CD1c-positive myeloid dendritic cell (primary cell): ENCODE measurements at regions not wholly inside any gene's neighbourhood (a gene's known extent, or its start where the extent isn't known, plus 50 kb on each side); places are given as distances from the start of the nearest gene placed in this dataset.
A peak's percentile ranks its signal among the peaks of the same experiment; 100 is the strongest.

Source experiments
- DNase-seq: peaks from one replicate; pipeline ENCODE4 v3.0.0-alpha.2; 2016; ENCODE audit errors: extremely low spot score

DNA sequence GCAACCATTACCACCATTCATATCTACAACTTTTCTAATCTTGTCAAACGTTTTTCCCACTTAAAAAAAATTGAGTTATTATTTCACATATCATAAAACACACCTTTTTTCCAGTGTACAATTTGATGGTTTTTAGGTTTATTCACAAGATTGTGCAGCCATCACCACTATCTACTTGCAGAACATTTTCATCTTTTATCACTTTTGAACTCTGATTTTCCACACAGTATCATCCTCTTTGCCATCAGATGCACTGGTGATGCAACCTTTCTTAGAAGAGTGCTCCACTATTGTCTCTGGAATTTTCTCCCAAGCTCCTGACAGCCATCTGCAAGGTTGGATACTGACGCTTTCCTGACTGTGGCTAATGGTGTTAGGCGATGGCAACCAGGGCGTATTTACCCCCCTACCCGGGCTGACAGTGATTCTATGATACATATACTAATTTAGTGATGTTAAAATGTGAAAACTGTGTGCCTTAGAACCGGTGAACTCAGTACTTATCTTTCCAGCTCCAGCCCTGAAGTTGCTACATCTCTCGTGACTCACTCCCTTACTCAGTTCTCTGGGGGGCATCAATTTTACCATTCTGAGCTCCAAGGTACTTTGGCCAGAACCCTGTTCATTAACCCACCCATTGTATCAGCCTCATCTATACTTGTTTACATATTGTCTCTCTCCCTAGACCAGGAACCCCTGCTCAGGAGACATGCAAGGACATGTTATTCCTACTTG lies 105.4 kb upstream of the SPRED2 start:
- no peak for DNase-seq

DNA sequence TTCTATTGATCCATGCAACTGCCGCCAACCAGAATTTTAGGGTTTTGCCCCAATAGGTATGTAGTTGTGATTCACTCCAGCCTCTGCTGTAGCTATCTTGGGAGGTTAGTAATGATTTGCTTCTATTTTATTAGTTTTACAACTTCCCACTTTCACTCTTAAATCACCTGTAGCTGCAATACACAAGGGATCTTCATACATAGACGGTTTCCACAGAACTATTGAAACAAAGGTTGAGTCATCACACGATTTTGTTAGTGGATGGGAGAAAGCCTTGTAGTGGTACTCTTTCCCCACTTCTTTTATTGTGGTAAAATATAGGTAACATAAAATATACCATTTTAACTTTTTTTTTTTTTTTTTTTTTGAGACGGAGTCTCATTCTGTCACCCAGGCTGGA lies 104.2 kb upstream of the SPRED2 start:
- no peak for DNase-seq

GRCh38 chr2:65532937-65533336 lies 100.5 kb upstream of the SPRED2 start:
- DNase-seq: no peak

DNA sequence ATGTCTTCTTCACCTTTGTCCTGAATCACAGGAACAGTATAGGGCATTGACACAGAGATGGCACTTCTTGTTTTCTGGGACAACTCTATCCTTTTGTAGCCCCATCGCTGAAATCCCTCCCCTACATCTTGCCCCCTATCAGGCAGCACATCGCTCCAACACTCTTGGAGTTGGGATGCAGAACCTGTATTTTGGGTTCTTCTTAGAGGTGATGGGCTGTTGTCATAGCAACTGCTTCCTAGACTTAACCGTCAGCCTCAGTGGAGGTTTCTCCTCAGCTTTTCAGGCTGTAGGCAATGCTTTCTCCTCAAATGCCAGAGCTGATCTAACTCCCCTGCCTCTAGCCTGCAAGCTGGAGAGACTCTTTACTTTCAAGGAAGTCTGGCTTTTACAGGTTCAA lies 99.9 kb upstream of the SPRED2 start:
- no peak for DNase-seq

- DNase-seq: no peak
These were observed 98.3 kb upstream of the SPRED2 start for GRCh38 chr2:65530547-65531320.

DNA sequence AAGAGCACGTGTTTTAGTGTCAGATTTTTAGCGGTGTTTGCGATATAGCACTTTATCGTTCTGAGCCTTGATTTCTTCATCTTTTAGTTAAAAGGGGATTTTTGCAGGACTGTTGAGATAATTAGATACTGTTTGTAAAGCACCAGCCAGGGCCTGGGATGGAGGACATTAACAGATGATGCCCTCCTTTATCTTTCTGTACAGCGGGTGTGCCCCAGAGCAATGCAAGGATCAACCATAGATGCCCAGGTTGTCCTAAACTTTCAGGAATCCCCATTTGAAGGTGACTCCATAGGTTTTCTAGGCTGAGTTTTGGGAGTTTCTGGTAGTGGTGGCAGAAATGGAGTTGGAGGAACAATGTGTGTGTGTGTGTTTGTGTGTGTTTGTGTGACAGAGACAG lies 97.0 kb upstream of the SPRED2 start:
- no peak for DNase-seq

DNA sequence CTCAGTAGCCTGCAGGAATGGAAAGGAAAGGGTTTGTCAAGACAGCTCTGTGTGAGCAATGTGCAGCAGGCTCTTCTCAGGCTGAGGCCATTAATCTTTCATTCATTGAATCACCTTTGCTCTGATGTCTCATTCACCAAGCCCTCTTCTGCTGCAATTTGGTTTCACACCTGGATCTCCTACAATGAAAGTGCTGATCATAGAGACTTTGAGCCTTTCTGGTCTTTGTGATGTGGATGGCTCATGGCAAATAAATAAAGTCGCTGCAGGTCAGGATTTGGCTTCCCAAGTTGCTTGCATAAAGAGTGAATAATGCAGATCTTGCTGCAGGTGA lies 95.8 kb upstream of the SPRED2 start:
- DNase-seq: no peak

DNA sequence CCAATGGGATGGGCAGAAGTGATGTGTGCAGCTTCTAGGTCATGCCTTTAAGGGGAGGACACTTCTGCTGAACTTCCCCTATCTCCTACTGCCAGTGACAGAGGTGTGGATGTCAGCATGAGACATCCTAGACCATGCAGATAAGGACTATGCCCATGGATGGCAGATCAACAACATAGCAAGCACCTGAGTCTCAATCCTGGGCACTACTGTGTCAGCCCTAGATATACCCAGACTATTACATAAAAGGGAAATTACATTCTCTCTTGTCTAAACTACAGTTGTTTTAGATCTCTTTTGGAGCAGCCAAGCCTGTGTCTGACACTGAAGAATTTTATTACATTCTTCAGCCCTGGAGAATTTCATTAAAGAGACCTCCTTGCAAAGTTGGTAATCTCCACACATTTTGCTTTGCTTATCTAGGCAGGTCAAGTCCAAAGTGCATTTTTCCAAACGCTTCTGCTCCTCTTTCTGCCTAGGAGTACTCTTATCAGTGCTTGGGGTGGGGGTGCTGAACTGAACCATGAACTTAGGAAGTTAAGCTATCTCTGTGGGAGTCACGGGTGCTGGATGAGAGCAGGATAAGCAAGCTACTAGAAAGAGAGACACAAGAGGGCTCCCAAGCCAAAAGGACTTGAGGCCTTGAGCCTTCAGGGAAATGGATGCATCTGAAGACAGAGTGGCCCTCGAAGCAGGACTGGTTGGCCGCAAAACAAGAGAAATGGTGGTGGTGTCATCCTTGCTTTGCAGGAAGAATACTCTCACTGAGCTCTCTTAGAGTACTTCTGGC lies 95.2 kb upstream of the SPRED2 start:
- no peak for DNase-seq

GRCh38 chr2:65525616-65526231 lies 93.3 kb upstream of the SPRED2 start:
- DNase-seq: no peak

- DNase-seq: no peak
These were observed 90.5 kb upstream of the SPRED2 start for GRCh38 chr2:65522922-65523321.

DNA sequence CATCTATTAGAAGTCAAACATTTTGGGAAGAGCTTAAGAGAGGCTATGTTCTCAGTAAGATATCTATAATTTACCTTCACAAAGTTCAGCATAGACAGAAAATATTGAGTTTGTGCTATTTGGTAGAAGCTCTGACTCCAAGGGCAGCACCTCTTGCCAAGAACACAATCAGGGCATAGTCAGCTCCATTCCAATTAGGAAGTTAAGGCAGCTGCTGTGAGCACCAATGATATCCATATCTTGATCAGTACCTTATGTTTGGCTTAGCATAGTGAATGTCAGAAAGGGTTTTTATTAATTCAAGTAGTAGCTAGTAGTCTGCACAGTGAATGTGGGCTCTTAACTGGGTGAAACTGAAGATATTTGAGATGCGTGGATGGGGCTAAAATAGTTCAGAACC lies 86.4 kb upstream of the SPRED2 start:
- no peak for DNase-seq

DNA sequence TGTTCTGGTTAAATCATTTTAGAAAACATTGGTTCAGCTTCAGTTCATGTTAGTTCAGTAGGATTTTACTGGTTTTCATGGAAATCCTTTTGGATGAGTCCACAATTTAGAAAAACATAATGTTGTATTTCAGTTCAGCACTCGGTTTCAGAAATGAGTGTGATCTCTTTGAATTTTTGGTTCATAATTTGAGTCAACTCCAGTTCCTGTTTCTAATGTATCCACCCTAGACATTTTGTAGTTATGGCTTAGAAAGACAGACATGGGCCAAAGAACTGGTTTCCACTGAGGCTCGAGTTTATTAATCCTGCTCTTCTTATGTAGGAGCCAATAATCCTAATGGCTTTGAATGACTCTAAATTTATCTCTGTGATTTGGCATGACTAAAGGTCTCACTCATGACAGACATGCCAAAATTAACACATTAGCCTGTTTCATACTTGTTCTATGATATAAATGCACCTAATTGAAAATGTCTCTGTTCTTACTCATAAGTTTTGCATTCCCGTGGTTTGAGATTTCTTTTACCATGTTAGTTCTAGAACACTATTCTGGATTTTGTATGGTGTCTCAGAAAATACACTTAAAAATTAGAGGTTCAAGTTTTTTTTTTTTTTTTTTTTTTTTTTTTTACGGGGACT lies 82.3 kb upstream of the SPRED2 start:
- DNase-seq: peak; percentile 12

GRCh38 chr2:65512783-65513182 lies 80.4 kb upstream of the SPRED2 start:
- DNase-seq: no peak

DNA sequence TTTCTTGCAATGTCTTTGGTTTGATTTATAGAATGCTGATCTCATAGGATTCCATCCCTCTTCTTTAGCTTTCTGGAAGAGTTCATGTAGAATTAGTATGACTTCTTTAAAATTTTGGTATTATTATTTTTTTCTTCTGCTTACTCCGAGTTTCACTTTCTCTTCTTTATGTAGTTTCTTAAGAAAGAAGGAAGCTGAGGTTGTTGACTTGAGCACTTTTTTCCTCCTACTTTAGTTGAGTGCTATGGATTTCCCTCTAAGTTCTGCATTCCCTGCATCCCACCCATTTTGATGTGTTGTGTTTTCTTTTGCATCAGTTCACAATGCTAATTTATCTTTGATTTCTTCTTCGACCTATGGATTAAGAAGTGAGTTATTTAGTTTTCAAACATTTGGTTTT lies 78.9 kb upstream of the SPRED2 start:
- DNase-seq: peak; percentile 14

- DNase-seq: no peak
These were observed 75.8 kb upstream of the SPRED2 start for GRCh38 chr2:65508225-65508624.

DNA sequence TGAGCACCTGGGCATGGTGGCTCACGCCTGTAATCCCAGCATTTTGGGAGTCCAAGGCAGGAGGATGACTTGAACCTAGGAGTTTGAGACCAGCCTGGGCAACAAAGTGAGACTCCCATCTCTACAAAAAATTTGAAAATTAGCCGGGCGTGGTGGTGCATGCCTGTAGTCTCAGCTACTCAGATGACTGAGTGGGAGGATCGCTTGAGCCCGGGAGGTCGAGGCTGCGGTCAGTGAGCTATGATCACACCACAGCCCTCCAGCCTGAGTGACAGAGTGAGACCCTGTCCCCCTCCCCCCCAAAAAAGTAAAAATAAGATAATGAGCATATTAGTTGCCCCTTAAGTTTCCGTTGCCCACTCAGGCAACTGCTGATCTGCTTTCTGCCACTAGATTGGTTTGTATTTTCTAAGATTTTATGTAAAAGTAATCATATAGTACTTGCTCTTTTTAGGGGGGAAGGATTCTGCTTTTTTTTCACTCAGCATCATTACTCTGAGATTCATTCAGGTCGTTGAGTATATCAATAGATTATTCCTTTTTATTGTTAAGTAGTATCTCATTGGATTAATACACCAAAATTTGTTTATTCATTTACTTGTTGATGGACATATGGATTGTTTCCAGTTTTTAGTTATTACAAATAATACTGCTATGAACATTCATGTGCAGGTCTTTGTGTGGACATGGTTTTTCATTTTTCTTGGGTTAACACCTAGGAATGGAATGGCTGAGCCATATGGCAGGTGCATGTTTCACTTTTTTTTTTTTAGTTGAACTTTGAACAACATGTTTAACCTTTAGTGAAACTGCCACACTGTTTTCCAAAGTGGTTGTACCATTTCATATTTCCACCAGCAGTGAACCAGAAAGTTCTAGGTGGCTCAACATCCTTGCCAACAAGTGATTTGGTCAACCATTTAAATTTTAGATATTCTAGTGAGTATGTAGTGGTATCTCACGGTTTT lies 75.0 kb upstream of the SPRED2 start:
- DNase-seq: no peak

GRCh38 chr2:65504814-65505697 lies 72.7 kb upstream of the SPRED2 start:
- no peak for DNase-seq

- no peak for DNase-seq
These were observed 71.8 kb upstream of the SPRED2 start for GRCh38 chr2:65504201-65504600.

DNA sequence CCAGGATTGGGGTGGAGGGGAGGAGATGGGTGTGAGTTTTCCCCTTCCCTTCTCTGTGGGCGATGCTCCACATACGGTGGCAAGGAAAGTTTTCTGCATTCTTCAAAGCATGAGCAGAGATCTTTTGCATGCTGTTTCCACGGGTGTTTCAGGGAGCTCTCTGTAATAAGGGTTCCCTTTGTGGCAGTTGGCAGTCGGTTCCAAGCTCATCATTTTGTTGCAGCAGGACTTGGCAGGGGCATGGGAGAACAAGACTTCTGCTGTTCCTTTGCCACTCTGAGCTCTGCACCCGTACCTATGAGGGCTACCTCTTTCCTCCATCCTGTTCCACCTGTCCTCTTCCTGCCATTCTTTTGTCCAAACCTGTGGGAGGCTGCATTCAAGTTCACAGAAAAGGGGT lies 71.3 kb upstream of the SPRED2 start:
- no peak for DNase-seq

GRCh38 chr2:65501836-65502235 lies 69.4 kb upstream of the SPRED2 start:
- no peak for DNase-seq
